Caco-2 (cell line): ENCODE measurements at regions not wholly inside any gene's neighbourhood (a gene's known extent, or its start where the extent isn't known, plus 50 kb on each side); places are given as distances from the start of the nearest gene placed in this dataset.

Experiments
- BruUV-seq: library from RNA; stranded (reverse); fragments of 400-500 nt; replicated peaks from 2 replicates; lab custom pipeline; 2021; lab: Mats Ljungman, UMichigan
- CTCF ChIA-PET: fragments of 300-600 bp; sonication (Branson Sonifier 250); formaldehyde crosslinking; loops from one replicate; lab custom pipeline; 2022; ENCODE audit warnings: antibody characterized with exemption; lab: Charles Lee
- POLR2A ChIA-PET: fragments of 300-600 bp; sonication (Branson Sonifier 250); formaldehyde crosslinking; loops from one replicate; lab custom pipeline; 2022; ENCODE audit warnings: antibody characterized with exemption; lab: Charles Lee
- DNase-seq, 2 experiments: peaks; one replicate each; pipeline versions ENCODE4 v3.0.0 to v3.0.0-alpha.2; 2020 to 2022
- H3K27me3 ChIP-seq: replicated peaks from 2 replicates; pipeline ENCODE4 v1.6.0; 2011; ENCODE audit warnings: low read length; ENCODE audit not compliant: control insufficient read depth, insufficient read depth
- H3K36me3 ChIP-seq: 2 replicates; pipeline ENCODE4 v1.5.1; 2011; ENCODE audit warnings: low read length; ENCODE audit not compliant: control insufficient read depth, insufficient read depth
- H3K4me1 ChIP-seq: fragments of 250-450 bp; sonication (Bioruptor Pico); 2 replicates; pipeline ENCODE4 v1.5.1; 2020; ENCODE audit warnings: mild to moderate bottlenecking
- H3K4me3 ChIP-seq: 2 replicates; pipeline ENCODE4 v1.5.1; 2011; ENCODE audit warnings: low read depth, mild to moderate bottlenecking, control low read depth, low read length
- H3K9me3 ChIP-seq: fragments of 250-450 bp; sonication (Bioruptor Pico); 2 replicates; pipeline ENCODE4 v1.5.1; 2020; ENCODE audit warnings: mild to moderate bottlenecking, moderate library complexity
- H3K27ac Mint-ChIP-seq: one replicate; pipeline ENCODE4 v1.8.0; 2022; ENCODE audit warnings: mixed read lengths; ENCODE audit not compliant: unreplicated experiment
- H3K27me3 Mint-ChIP-seq: one replicate; pipeline ENCODE4 v1.8.0; 2022; ENCODE audit warnings: mixed read lengths; ENCODE audit not compliant: insufficient read depth, unreplicated experiment
- H3K36me3 Mint-ChIP-seq: one replicate; pipeline ENCODE4 v1.8.0; 2022; ENCODE audit warnings: mild to moderate bottlenecking, mixed read lengths; ENCODE audit not compliant: insufficient read depth, unreplicated experiment
- H3K4me1 Mint-ChIP-seq: one replicate; pipeline ENCODE4 v1.8.0; 2022; ENCODE audit warnings: low read depth, mixed read lengths; ENCODE audit not compliant: unreplicated experiment
- H3K4me3 Mint-ChIP-seq: one replicate; pipeline ENCODE4 v1.8.0; 2022; ENCODE audit warnings: mild to moderate bottlenecking, moderate library complexity, mixed read lengths; ENCODE audit not compliant: unreplicated experiment
- H3K9me3 Mint-ChIP-seq: one replicate; pipeline ENCODE4 v1.8.0; 2022; ENCODE audit warnings: mixed read lengths; ENCODE audit not compliant: unreplicated experiment
- intact Hi-C: fragments of 100-400 bp; cut with micrococcal nuclease; formaldehyde crosslinking; loops from one replicate; pipeline ENCODE4 v1.10.0; 2022; ENCODE audit not compliant: unreplicated experiment
- TF ChIP-seq, protein P1 (sequence below), 2 experiments: fragments of 200-600 bp in 1 of 2; IDR thresholded peaks; 1 replicate in 1 of 2; 2 replicates in 1 of 2; pipeline versions ENCODE4 v1.5.1 to v1.8.0; 2011 to 2022; ENCODE audit warnings: antibody characterized with exemption in 1 of 2, control low read depth in 1 of 2, inconsistent platforms in 1 of 2, low read depth in 1 of 2, low read length in 1 of 2, mild to moderate bottlenecking in 1 of 2, moderate library complexity in 1 of 2; ENCODE audit not compliant: insufficient read depth in 1 of 2, severe bottlenecking in 1 of 2, unreplicated experiment in 1 of 2

DNA sequence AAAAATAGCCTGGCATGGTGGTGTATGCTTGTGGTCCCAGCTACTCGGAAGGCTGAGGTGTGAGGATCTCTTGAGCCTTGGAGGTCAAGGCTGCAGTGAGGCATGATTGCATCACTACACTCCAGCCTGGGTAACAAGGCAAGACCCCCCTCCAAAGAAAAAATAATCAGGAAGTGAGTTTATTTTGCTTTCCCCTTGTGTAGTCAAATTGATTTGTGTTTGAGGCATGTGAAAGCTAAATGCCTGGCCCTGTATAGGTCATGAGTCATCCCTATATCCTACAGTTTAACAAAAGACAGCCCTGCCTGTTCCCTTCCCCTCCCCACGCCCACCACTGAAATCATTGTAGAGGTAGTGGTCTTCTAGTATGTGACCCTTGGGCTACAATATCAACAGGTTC lies 241.4 kb upstream of the JUN start:
- TF ChIP-seq, protein P1, sequence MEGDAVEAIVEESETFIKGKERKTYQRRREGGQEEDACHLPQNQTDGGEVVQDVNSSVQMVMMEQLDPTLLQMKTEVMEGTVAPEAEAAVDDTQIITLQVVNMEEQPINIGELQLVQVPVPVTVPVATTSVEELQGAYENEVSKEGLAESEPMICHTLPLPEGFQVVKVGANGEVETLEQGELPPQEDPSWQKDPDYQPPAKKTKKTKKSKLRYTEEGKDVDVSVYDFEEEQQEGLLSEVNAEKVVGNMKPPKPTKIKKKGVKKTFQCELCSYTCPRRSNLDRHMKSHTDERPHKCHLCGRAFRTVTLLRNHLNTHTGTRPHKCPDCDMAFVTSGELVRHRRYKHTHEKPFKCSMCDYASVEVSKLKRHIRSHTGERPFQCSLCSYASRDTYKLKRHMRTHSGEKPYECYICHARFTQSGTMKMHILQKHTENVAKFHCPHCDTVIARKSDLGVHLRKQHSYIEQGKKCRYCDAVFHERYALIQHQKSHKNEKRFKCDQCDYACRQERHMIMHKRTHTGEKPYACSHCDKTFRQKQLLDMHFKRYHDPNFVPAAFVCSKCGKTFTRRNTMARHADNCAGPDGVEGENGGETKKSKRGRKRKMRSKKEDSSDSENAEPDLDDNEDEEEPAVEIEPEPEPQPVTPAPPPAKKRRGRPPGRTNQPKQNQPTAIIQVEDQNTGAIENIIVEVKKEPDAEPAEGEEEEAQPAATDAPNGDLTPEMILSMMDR (IDR thresholded peaks at IDR 0.05; ENCODE audit: insufficient read depth in 1 of 2, low read depth in 1 of 2, low read length in 1 of 2, severe bottlenecking in 1 of 2, unreplicated experiment in 1 of 2) = no peak
- no TSS peak for BruUV-seq
- no peak overlapping the region for H3K4me3 ChIP-seq
- Mint-ChIP-seq H3K9me3 (no peaks in the 10 kb centered on the region), H3K27me3 (no peaks in the 10 kb centered on the region), H3K36me3 (no peaks in the 10 kb centered on the region), H3K27ac (no peak overlapping the region), H3K4me1 (peaks cover 11% of the 10 kb centered on the region), H3K4me3 (no peak overlapping the region)
- H3K9me3 ChIP-seq = no peaks in the 10 kb centered on the region
- ChIA-PET CTCF (no interaction called here), POLR2A (interaction anchor here (0.8 kb wide), 1 partner anchor 122 kb away, joined by 5 read pairs; no protein-coding TSS in a partner anchor)
- peaks cover 12% of the 10 kb centered on the region for H3K4me1 ChIP-seq
- DNase-seq = no peak
- intact Hi-C loops = no loop called here
- H3K27me3 ChIP-seq = no peaks in the 10 kb centered on the region
- H3K36me3 ChIP-seq = no peaks in the 10 kb centered on the region

DNA sequence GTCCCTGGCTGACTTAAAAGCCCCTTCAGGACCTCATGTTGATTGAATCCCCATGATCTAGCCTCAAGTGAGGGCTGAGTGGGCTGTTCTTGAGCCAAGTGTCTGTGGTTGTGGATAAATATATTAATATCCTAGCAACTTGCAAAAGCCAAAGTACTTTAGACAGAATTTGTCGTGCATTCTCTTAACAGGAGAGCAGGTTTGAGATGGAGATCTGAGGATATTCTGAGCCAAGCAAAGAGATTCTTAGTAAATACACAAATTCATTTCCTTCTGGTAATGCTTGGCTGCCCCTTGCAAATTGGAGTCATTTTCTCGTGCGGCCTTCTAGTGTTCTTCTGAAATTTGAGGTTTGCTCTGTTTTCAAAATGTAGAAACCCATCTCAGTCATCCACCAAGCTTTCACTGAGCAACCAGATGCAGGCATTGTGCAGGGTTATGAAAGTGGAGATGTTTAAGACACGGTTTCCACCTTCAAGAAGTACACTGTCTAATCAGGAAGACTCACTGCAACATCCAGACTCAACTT lies 242.1 kb upstream of the JUN start:
- POLR2A ChIA-PET = no interaction called here
- BruUV-seq = no TSS peak
- no peak for DNase-seq
- H3K27me3 ChIP-seq = no peaks in the 10 kb centered on the region
- Mint-ChIP-seq H3K4me3 (no peak overlapping the region), H3K27me3 (no peaks in the 10 kb centered on the region), H3K9me3 (no peaks in the 10 kb centered on the region), H3K36me3 (no peaks in the 10 kb centered on the region), H3K4me1 (peaks cover 11% of the 10 kb centered on the region), H3K27ac (no peak overlapping the region)
- H3K36me3 ChIP-seq = no peaks in the 10 kb centered on the region
- TF ChIP-seq, protein P1 (IDR thresholded peaks at IDR 0.05; ENCODE audit: insufficient read depth in 1 of 2, low read depth in 1 of 2, low read length in 1 of 2, severe bottlenecking in 1 of 2, unreplicated experiment in 1 of 2) = no peak
- CTCF ChIA-PET = no interaction called here
- peaks cover 13% of the 10 kb centered on the region for H3K4me1 ChIP-seq
- no peaks in the 10 kb centered on the region for H3K9me3 ChIP-seq
- no peak overlapping the region for H3K4me3 ChIP-seq
- intact Hi-C loops = no loop called here

DNA sequence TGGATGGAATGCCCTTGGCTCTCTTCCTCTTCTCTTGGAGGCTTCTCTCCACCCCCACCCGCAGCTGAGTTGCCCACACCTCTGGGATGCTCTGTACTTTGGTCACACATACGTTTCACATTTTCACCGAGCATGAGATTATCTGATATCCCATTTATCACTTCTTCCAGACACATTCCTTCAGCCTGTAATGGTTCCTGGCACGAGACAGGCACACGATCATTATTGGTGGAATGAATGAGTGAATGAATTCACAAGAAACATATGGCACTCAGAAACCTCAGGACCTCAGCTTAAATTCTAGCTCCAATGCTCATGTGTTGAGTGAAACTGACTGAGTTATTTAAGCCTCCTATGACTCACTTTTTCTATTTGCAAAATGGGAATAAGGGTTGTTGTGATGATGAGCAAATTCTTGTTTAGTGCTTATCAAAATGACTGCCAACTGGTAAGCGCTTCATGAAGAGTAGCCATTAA lies 242.7 kb upstream of the JUN start:
- CTCF ChIA-PET = no interaction called here
- BruUV-seq = no TSS peak
- intact Hi-C loops = no loop called here
- TF ChIP-seq, protein P1 (IDR thresholded peaks at IDR 0.05; ENCODE audit: insufficient read depth in 1 of 2, low read depth in 1 of 2, low read length in 1 of 2, severe bottlenecking in 1 of 2, unreplicated experiment in 1 of 2) = no peak
- Histone ChIP-seq H3K9me3 (no peaks in the 10 kb centered on the region), H3K4me1 (peaks cover 13% of the 10 kb centered on the region), H3K27me3 (no peaks in the 10 kb centered on the region), H3K4me3 (no peak overlapping the region), H3K36me3 (no peaks in the 10 kb centered on the region)
- Mint-ChIP-seq H3K27ac (no peak overlapping the region), H3K9me3 (no peaks in the 10 kb centered on the region), H3K36me3 (no peaks in the 10 kb centered on the region), H3K4me1 (peaks cover 11% of the 10 kb centered on the region), H3K4me3 (no peak overlapping the region), H3K27me3 (no peaks in the 10 kb centered on the region)
- POLR2A ChIA-PET = no interaction called here
- no peak for DNase-seq
